ENCODE measurements at regions not wholly inside any gene's neighbourhood (a gene's known extent, or its start where the extent isn't known, plus 50 kb on each side); places are given as distances from the start of the nearest gene placed in this dataset.

- DNase-seq (ENCODE audit: extremely low read depth, low read depth): no peak
- TF ChIP-seq, protein P1, sequence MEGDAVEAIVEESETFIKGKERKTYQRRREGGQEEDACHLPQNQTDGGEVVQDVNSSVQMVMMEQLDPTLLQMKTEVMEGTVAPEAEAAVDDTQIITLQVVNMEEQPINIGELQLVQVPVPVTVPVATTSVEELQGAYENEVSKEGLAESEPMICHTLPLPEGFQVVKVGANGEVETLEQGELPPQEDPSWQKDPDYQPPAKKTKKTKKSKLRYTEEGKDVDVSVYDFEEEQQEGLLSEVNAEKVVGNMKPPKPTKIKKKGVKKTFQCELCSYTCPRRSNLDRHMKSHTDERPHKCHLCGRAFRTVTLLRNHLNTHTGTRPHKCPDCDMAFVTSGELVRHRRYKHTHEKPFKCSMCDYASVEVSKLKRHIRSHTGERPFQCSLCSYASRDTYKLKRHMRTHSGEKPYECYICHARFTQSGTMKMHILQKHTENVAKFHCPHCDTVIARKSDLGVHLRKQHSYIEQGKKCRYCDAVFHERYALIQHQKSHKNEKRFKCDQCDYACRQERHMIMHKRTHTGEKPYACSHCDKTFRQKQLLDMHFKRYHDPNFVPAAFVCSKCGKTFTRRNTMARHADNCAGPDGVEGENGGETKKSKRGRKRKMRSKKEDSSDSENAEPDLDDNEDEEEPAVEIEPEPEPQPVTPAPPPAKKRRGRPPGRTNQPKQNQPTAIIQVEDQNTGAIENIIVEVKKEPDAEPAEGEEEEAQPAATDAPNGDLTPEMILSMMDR (IDR thresholded peaks at IDR 0.05; ENCODE audit: low read depth, low read length): no peak
These were observed 335.2 kb downstream of the FBXO15 start for GRCh38 chr18:73812423-73812822.

- DNase-seq (ENCODE audit: extremely low read depth, low read depth): no peak
- TF ChIP-seq, protein P1 (IDR thresholded peaks at IDR 0.05; ENCODE audit: low read depth, low read length): no peak
These were observed 340.0 kb downstream of the FBXO15 start for GRCh38 chr18:73807551-73808192.

- TF ChIP-seq, protein P1 (IDR thresholded peaks at IDR 0.05; ENCODE audit: low read depth, low read length): no peak
- no peak for DNase-seq (ENCODE audit: extremely low read depth, low read depth)
These were observed 341.6 kb downstream of the FBXO15 start for GRCh38 chr18:73805991-73806390.

DNA sequence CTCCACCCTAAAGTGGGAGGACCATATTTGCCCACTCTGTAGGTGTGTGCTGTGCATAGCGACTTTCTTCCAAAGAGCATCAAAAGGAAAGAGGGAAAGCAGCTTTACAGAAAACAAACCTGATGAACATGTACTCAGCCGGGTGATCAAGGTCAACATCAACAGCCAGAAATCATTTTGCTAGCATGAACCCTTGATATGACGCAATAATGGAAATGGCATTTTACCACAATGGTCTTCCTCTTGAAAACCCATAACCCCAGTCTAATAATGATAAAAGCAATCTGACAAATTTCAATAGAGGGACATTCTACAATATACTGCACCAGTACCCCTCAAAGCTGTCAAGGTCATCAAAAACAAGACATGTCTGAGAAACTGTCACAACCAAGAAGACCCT lies 350.2 kb downstream of the FBXO15 start:
- TF ChIP-seq, protein P1 (IDR thresholded peaks at IDR 0.05; ENCODE audit: low read depth, low read length): no peak
- DNase-seq (ENCODE audit: extremely low read depth, low read depth): no peak

GRCh38 chr18:73793386-73793785 lies 354.2 kb downstream of the FBXO15 start:
- TF ChIP-seq, protein P1 (IDR thresholded peaks at IDR 0.05; ENCODE audit: low read depth, low read length): no peak
- no peak for DNase-seq (ENCODE audit: extremely low read depth, low read depth)

DNA sequence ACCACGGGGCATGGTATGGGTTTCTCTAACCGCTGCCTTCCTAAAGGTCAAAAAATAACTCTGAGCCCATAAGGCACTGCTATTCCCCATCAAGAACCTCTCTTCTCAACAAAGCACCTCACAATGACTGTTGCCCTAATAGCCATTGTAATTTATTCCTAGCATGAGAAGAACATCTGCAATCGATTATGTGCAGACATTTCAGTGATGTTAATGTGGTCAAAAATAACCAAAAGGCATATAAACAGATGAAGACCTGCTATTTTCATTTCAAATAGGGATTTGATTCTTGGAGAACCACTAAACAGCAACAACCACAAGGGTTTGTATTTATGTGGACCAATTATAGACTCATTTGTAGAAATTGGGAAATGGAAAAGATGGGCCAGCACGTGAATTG lies 356.6 kb downstream of the FBXO15 start:
- peak; percentile 81 for DNase-seq (ENCODE audit: extremely low read depth, low read depth)
- TF ChIP-seq, protein P1 (IDR thresholded peaks at IDR 0.05; ENCODE audit: low read depth, low read length): no peak

DNA sequence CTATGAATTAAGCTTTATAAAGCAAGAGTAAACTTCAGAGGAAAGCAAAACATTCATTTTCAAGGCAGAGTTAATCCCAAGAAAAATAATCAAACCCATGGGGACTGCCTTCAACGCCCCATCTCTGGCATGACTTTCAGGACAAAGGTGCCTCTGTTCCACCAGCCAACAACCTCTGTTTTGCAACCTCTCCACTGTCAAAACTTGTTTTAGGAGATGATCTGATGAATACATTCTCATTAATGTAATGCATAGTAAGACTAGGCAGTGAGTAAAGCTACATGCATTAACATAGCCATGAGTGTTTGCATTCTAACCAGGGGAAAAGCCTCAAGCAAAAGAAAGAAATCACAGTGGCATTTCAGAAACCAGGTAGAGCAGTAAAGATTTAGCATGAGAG lies 357.0 kb downstream of the FBXO15 start:
- no peak for DNase-seq (ENCODE audit: extremely low read depth, low read depth)
- TF ChIP-seq, protein P1 (IDR thresholded peaks at IDR 0.05; ENCODE audit: low read depth, low read length): no peak
